OCI-LY1 (cell line): ENCODE measurements at regions not wholly inside any gene's neighbourhood (a gene's known extent, or its start where the extent isn't known, plus 50 kb on each side); places are given as distances from the start of the nearest gene placed in this dataset.
"Not testable (repeated sequence)": the region's sequence is repeated elsewhere in the genome, so short reads cannot be mapped to it uniquely, and the experiment has no call there.

Experiments
- H2AFZ ChIP-seq: fragments of 200-600 bp; sonication (generic), shearing (Covaris generic); 2 replicates; pipeline ENCODE4 v1.6.0; 2014; ENCODE audit warnings: antibody characterized with exemption, mild to moderate bottlenecking, low read length
- H3F3A ChIP-seq: fragments of 200-600 bp; sonication (generic), shearing (Covaris generic); 2 replicates; pipeline ENCODE4 v1.6.0; 2014; ENCODE audit warnings: mild to moderate bottlenecking, antibody characterized with exemption, low read length, moderate library complexity; ENCODE audit not compliant: insufficient read depth
- H3K27ac ChIP-seq: fragments of 200-600 bp; sonication (generic); 2 replicates; pipeline ENCODE4 v1.5.1; 2014; ENCODE audit warnings: low read length, mixed run types, mild to moderate bottlenecking, low read depth; ENCODE audit not compliant: poor library complexity, severe bottlenecking
- H3K27me3 ChIP-seq: fragments of 200-600 bp; sonication (generic); 2 replicates; pipeline ENCODE4 v1.6.0; 2014; ENCODE audit warnings: antibody characterized with exemption, mild to moderate bottlenecking, low read length, moderate library complexity; ENCODE audit not compliant: insufficient read depth
- H3K36me3 ChIP-seq: fragments of 200-600 bp; sonication (generic); 2 replicates; pipeline ENCODE4 v1.6.1; 2014; ENCODE audit warnings: mild to moderate bottlenecking, antibody characterized with exemption, low read length, moderate library complexity, mixed read lengths; ENCODE audit not compliant: insufficient read depth
- H3K4me1 ChIP-seq: fragments of 200-600 bp; sonication (generic); 2 replicates; pipeline ENCODE4 v1.5.1; 2014; ENCODE audit warnings: mild to moderate bottlenecking, low read length, moderate library complexity; ENCODE audit not compliant: insufficient read depth, severe bottlenecking
- H3K4me2 ChIP-seq: fragments of 200-600 bp; sonication (generic), shearing (Covaris generic); 2 replicates; pipeline ENCODE4 v1.6.1; 2014; ENCODE audit warnings: low read length
- H3K4me3 ChIP-seq: fragments of 200-600 bp; sonication (generic); 2 replicates; pipeline ENCODE4 v1.5.1; 2014; ENCODE audit warnings: low read length, low read depth, mild to moderate bottlenecking, mixed read lengths; ENCODE audit not compliant: poor library complexity, severe bottlenecking
- H3K79me2 ChIP-seq: fragments of 200-600 bp; shearing (Covaris generic); 2 replicates; pipeline ENCODE4 v1.6.1; 2016; ENCODE audit warnings: mixed run types, low read length, mixed read lengths; ENCODE audit not compliant: insufficient read depth
- H3K9ac ChIP-seq: fragments of 200-600 bp; sonication (generic), shearing (Covaris generic); 2 replicates; pipeline ENCODE4 v1.6.1; 2014; ENCODE audit warnings: mild to moderate bottlenecking, low read length, mixed read lengths
- H3K9me2 ChIP-seq: fragments of 200-600 bp; sonication (generic), shearing (Covaris generic); 2 replicates; pipeline ENCODE4 v1.6.1; 2014; ENCODE audit warnings: low read depth, mild to moderate bottlenecking, low read length, mixed read lengths
- H3K9me3 ChIP-seq: fragments of 200-600 bp; shearing (Covaris generic); 2 replicates; pipeline ENCODE4 v1.6.1; 2014; ENCODE audit warnings: low read length, mixed read lengths
- H4K20me1 ChIP-seq: fragments of 200-600 bp; sonication (generic), shearing (Covaris generic); 2 replicates; pipeline ENCODE4 v1.6.0; 2016; ENCODE audit warnings: mild to moderate bottlenecking, low read length; ENCODE audit not compliant: insufficient read depth
- EZH2 ChIP-seq: fragments of 200-600 bp; sonication (generic), shearing (Covaris generic); IDR thresholded peaks from 2 replicates; pipeline ENCODE4 v1.8.0; 2017; ENCODE audit warnings: borderline replicate concordance, mixed run types, mild to moderate bottlenecking, antibody characterized with exemption, low read length, moderate library complexity, mixed read lengths
- TF ChIP-seq, protein P1 (sequence below): fragments of 200-600 bp; sonication (generic), shearing (Covaris generic); IDR thresholded peaks from 2 replicates; pipeline ENCODE4 v1.5.1; 2017; ENCODE audit warnings: mild to moderate bottlenecking, antibody characterized with exemption, low read length, moderate library complexity, mixed read lengths

DNA sequence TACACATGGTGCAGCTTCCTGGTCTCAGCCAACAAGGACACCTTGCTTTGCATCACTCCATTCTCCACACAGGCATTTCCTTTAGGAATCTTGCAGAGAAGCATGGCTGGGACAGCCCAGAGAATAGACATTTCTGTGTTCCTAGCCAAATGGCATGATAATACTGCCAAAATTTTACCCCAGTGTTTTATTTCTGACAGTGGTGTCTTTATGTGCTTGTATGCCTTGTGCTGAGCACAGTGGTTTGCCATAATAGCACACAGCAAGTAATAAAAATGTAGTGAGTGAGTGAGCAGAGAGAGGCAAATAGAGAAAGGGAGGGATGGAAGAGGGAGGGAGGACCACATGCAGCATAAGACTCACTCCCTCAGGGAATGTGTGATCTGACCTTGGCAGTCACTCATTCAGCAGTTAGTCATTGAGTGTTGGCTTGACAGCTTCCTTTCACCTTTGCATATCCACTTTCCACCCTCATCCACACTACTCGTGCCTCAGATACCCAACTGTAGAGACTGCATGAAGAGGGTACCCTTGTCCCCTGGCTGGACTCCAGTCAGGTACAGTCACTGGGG lies 212.8 kb upstream of the CCDC196 start:
- Histone ChIP-seq H3K9me3 (no peaks in the 10 kb centered on the region), H3K4me3 (no peak overlapping the region), H3K9me2 (no peaks in the 10 kb centered on the region), H3K4me1 (no peaks in the 10 kb centered on the region), H3K27me3 (no peaks in the 10 kb centered on the region), H3K9ac (no peak overlapping the region), H3K79me2 (no peaks in the 10 kb centered on the region), H4K20me1 (no peaks in the 10 kb centered on the region), H3K4me2 (no peak overlapping the region), H3K36me3 (no peaks in the 10 kb centered on the region), H3K27ac (no peak overlapping the region), H3F3A (no peaks in the 10 kb centered on the region), H2AFZ (no peak overlapping the region)
- TF ChIP-seq, protein P1, sequence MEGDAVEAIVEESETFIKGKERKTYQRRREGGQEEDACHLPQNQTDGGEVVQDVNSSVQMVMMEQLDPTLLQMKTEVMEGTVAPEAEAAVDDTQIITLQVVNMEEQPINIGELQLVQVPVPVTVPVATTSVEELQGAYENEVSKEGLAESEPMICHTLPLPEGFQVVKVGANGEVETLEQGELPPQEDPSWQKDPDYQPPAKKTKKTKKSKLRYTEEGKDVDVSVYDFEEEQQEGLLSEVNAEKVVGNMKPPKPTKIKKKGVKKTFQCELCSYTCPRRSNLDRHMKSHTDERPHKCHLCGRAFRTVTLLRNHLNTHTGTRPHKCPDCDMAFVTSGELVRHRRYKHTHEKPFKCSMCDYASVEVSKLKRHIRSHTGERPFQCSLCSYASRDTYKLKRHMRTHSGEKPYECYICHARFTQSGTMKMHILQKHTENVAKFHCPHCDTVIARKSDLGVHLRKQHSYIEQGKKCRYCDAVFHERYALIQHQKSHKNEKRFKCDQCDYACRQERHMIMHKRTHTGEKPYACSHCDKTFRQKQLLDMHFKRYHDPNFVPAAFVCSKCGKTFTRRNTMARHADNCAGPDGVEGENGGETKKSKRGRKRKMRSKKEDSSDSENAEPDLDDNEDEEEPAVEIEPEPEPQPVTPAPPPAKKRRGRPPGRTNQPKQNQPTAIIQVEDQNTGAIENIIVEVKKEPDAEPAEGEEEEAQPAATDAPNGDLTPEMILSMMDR = no peak

DNA sequence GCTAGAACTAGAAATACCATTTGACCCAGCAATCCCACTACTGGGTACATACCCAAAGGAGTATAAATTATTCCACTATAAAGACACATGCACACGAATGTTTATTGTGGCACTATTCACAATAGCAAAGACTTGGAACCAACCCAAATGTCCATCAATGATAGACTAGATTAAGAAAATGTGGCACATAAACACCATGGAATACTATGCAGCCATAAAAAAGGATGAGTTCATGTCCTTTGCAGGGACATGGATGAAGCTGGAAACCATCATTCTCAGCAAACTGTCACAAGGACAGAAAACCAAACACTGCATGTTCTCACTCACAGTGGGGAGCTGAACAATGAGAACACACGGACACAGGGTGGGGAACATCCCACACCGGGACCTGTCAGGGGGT lies 207.8 kb upstream of the CCDC196 start:
- not testable (repeated sequence) for H3K9ac ChIP-seq, H2AFZ ChIP-seq, H3F3A ChIP-seq, H3K9me3 ChIP-seq, H3K79me2 ChIP-seq, H3K4me3 ChIP-seq, H3K4me2 ChIP-seq, H3K4me1 ChIP-seq, H3K36me3 ChIP-seq, H3K27me3 ChIP-seq, H3K27ac ChIP-seq, H4K20me1 ChIP-seq, H3K9me2 ChIP-seq

DNA sequence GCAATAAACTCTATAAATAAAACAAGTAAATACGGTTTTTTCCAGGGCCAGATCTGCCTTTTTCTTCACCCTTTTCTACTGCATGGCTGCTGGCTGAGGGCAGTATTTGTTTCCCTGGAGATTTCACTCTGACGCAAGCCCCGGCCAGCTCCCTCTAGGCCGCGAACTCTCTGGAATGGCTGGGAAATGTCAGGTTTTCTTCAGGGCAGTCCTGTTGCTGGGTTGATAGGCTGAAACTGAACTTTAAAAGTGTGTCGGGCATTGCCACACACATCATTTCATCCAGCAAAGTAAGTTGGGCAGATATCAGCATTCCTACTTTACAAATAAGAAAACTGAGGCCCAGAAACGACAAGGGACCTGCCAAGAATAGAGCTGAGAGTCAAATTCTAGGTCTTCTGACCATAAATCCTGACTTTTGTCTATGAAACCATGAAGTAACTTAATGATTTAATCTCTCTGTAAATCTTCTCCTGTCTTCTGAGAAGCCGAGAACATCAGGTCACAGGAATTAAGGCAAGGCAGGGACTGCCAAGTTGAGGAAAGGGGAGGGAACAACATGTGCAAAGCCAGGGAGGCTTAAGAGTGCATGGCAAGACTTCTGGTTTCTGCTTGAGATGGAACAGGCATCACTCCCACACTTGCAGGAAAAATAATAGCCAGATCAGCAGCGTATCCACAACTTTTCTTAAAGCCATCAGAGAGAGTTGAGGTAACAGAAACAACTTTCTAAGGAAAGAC lies 205.0 kb upstream of the CCDC196 start:
- no peaks in the 10 kb centered on the region for H3K27me3 ChIP-seq
- H3K79me2 ChIP-seq = no peaks in the 10 kb centered on the region
- H3K4me2 ChIP-seq = no peak overlapping the region
- H3K9ac ChIP-seq = no peak overlapping the region
- H3K4me3 ChIP-seq = no peak overlapping the region
- H3K27ac ChIP-seq = no peak overlapping the region
- no peak for TF ChIP-seq EZH2
- TF ChIP-seq, protein P1 = no peak
- no peaks in the 10 kb centered on the region for H3K4me1 ChIP-seq
- no peak overlapping the region for H2AFZ ChIP-seq
- H3K36me3 ChIP-seq = no peaks in the 10 kb centered on the region
- H3K9me2 ChIP-seq = no peaks in the 10 kb centered on the region
- no peaks in the 10 kb centered on the region for H4K20me1 ChIP-seq
- H3F3A ChIP-seq = no peaks in the 10 kb centered on the region
- no peaks in the 10 kb centered on the region for H3K9me3 ChIP-seq

DNA sequence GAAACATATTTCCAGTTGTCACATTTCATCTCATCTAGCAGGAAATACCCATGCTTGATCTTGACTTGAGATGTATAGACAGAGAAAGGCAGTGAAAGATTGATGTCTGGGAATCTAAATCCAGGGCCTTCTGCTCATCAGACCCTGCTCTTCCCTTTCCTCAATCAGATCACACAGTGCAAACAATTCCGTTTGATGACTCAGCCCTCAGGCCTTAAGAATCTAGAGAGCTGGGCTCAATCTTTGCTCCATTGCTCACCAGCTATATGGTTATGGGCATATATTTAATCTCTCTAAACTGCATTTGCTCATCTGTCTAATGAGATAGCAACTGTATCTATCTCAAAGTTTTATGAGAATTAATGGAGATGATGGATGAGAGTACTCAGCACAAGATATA lies 201.8 kb upstream of the CCDC196 start:
- Histone ChIP-seq H3K27ac (no peak overlapping the region), H3K79me2 (no peaks in the 10 kb centered on the region), H3K4me3 (no peak overlapping the region), H3K9ac (no peak overlapping the region), H3K9me3 (no peaks in the 10 kb centered on the region), H3F3A (no peaks in the 10 kb centered on the region), H3K4me1 (no peaks in the 10 kb centered on the region), H3K27me3 (no peaks in the 10 kb centered on the region), H4K20me1 (no peaks in the 10 kb centered on the region), H3K9me2 (no peaks in the 10 kb centered on the region), H2AFZ (no peak overlapping the region), H3K36me3 (no peaks in the 10 kb centered on the region), H3K4me2 (no peak overlapping the region)
- no peak for TF ChIP-seq EZH2
- TF ChIP-seq, protein P1 = no peak
